HG03575 (cell line): ENCODE measurements at regions not wholly inside any gene's neighbourhood (a gene's known extent, or its start where the extent isn't known, plus 50 kb on each side); places are given as distances from the start of the nearest gene placed in this dataset.
"Not testable (repeated sequence)": the region's sequence is repeated elsewhere in the genome, so short reads cannot be mapped to it uniquely, and the experiment has no call there.

ENCODE experiments used
- ATAC-seq: cut with Tn5 transposase; IDR thresholded peaks from one replicate; pipeline ENCODE4 v1.9.1; 2021; ENCODE audit not compliant: unreplicated experiment, insufficient number of reproducible peaks, low FRiP score; ENCODE audit errors: extremely low read depth

DNA sequence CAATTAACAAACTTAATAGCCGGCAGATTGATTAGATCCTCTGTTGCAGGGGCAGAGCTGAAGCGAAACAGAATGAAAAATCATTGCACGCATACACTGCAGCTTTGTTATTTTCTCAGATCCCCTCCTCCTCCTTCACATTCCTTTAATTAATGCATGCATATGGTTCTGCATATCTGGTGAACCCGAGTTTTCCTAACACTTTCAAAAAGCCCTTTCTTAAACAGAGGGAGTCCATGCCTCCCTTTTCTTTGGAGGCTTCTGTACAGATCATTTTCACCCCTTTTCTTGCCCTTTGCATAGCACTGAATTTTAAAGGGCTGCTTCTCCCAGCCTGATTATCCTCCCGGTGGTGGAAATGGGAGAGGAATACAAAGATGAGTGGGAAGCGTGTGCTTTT is 136.6 kb upstream of the TBCA start:
- no peak for ATAC-seq

DNA sequence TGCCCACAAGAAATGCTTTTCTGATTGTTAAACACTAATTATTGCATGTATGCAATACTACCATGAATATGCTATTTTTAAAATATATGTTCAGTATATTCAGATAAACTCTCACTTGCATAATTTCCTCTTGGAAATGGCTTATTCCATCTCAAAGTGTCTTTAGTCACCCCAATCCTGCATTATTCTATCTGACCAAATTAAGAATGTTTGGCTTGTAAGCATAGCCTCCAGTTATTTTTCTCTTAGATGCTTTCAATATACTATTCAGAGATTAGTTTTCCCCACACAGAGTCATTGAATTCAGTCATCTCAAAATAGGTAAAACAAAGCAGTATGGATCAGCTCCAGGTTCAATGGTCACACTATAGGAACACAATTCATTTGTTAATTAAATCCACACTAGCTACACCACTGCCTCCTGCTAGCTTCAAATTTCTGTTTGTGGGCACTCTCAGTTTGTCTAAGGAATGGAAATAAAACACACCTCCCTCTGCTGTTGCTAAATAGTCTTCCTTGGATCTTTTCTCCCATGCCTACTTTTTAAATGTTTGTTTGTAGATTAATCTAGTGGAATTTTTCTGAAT is 134.6 kb upstream of the TBCA start:
- ATAC-seq: no peak

DNA sequence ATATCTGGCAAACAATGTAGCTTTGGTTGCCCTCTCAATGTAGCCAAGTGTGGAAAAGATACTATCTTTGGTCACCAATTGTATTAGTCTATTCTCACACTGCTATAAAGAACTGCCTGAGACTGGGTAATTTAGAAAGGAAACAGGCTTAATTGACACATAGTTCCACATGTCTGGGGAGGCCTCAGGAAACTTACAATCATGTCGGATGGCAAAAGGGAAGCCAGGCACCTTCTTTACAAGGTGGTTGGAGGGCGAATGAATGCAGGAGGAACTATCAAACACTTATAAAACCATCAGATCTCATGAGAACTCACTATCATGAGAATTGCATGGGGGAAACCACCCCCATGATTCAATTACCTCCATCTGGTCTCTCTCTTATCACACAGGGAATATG is 133.1 kb upstream of the TBCA start:
- ATAC-seq: no peak

DNA sequence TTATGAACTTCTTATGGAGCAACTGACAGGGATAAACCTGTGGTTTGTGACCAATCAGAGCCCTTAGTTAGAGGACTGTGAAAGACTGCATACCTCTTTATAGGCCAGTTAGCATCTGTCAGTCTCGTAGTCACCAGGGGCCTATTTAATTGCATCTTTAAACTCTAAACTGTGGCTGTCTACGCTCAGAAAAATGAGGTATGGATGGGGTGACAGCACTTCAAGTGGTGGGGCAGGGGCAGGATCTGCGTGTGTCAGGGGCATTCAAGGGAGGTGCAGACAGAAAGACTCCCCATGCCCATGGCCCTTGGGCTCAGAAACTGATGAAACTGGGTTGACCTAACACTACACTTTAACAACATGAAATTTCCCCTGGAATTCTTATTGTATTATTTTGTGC is 132.6 kb upstream of the TBCA start:
- ATAC-seq: no peak

DNA sequence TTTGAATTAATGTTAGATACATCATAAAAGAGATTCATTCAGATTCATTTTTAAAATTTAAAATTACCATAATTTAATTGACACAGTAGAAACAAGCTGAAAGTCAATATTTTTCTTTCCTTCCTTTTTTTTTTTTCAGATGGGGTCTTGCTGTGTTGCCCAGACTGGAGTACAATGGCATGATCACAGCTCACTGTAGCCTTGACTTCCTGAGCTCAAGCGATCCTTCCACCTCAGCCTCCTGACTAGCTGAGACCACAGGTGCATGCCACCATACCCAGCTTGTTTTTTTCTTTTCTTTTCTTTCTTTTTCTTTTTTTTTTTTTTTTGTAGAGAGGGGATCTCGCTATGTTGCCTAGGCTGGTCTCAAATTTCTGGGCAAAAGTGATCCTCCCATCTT is 131.6 kb upstream of the TBCA start:
- ATAC-seq: no peak

DNA sequence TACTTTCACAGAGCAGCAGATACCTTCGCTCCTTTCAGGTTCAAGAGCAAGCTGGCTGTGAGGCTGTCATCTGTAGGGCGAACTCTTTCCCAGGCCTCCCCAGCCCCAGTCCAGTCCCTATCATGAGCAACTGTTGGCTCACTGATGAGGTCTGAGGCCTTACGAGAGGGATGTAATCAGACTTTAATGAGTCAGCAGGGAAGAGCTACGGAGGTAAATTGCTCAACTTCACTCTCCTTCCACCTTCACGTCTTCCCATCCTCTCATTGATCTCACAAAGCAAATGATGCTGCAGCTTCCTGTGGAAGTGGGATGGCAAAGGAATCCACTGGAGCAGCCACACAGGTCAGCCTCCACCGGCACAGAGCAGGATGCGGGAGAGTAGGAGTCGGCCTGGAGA is 130.7 kb upstream of the TBCA start:
- ATAC-seq: no peak

DNA sequence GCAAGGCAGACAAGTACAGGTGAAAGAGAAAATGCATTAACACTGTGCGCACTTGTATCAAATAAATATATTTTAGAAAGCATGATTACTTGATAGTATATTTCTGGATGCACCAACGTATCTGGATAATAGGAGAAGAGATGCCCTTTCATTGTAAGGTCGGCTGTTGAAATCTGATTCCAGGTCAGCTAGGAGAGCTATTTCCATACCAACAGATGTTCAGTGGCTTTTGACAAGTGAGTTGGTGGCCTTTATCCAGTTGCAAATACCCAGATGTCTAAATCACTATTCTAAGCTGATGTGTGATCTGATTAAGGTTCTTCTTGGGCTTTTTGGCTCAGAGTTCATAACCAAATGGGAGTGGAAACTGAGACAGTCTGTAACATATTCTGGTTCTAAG is 128.2 kb upstream of the TBCA start:
- no peak for ATAC-seq

DNA sequence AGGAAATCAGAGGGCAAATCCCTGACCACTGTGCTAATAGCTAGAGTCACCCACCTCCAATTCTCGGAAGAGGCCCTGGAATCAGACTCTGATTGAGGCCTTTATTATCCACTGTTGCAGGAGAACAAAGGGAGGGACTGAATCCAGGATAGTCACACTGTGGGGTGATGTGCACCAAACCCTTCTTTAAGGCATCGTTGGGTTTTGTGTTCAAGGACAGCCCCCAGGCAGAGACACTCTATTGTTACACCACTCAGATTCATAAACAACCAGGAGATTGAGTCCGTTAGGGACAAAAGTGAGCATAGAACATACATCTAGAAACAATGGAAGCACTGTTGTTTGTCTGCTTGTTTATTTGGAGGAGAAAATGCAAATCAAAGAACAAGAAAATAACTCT is 124.6 kb upstream of the TBCA start:
- no peak for ATAC-seq

DNA sequence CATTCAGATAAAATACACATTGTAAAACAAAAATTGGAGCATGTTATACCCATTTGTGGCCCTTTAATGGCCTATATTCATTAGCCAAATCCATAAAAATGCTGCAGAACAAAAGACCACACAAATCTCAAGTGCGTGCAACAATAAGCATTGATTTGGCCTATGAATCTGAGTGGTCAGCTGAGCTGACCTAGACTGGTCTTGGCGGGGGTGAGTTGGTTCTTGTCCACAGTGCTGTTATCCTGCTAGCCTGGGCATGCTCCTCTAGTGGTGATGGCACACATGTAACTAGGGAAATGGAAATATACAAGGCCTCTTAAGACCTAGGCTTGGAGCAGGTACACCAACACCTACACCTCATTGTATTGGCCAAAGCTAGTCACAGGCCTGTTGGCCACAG is 122.2 kb upstream of the TBCA start:
- no peak for ATAC-seq

DNA sequence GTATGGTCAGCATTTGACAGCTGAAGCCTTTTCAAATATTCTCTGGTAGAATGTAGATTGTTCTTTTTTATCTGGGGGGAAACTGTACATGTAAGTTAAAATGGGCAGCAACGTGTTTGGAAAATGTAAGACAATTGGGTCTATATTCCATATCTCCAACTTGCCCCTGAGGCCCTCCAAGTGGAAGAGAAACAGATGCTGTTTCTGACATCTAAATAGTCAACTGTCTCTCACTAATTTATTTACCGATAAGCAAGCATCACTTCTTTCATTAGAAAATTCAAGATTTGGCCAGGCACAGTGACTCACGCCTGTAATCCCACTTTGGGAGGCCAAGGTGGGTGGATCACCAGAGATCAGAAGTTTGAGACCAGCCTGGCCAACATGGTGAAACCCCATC is 120.2 kb upstream of the TBCA start:
- ATAC-seq: no peak

DNA sequence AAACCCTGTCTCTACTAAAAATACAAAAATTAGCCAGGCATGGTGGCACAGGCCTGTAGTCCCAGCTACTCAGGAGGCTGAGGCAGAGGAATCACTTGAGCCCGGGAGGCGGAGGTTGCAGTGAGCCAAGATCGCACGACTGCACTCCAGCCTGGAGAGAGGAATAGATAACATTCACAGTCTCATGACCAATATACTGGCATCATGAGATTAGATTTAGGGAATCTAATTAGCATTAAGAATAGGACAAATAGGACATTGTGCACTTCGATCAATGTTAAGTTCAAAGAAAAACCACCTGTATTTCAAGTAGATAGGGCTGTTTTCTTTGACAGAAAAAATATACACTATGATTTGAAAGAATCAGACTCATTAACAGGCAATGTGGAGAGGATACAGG is 118.0 kb upstream of the TBCA start:
- ATAC-seq: not testable (repeated sequence)

DNA sequence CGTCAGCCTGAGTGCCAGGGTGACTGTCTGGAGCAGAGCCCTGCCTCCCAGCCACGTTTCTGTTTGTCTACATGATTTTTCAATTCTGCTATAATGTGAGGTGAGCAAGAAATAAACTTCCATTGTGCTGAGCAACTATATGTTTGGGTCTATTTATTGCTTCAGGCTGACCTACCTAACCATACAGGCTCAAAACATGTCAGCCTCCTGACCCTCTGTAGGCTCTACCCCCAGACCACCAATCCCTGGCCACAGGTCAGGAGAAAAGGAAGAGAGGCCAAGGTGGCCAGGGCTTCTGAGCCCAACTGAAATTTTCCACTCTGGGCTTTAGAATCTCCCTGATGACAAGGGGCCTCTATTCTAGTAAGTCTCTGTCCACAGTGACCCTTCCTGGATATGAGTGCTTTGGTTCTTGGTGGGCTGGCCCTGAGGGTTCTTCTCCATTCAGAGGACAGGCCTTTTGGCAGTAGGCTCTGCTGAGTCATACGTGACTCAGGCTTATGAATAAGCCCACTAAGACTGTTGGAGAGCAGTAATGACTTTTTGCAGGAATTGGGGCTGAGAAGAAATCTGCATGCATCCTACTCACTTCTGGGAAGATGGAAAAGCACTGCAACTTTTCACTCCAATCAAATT is 117.2 kb upstream of the TBCA start:
- no peak for ATAC-seq

DNA sequence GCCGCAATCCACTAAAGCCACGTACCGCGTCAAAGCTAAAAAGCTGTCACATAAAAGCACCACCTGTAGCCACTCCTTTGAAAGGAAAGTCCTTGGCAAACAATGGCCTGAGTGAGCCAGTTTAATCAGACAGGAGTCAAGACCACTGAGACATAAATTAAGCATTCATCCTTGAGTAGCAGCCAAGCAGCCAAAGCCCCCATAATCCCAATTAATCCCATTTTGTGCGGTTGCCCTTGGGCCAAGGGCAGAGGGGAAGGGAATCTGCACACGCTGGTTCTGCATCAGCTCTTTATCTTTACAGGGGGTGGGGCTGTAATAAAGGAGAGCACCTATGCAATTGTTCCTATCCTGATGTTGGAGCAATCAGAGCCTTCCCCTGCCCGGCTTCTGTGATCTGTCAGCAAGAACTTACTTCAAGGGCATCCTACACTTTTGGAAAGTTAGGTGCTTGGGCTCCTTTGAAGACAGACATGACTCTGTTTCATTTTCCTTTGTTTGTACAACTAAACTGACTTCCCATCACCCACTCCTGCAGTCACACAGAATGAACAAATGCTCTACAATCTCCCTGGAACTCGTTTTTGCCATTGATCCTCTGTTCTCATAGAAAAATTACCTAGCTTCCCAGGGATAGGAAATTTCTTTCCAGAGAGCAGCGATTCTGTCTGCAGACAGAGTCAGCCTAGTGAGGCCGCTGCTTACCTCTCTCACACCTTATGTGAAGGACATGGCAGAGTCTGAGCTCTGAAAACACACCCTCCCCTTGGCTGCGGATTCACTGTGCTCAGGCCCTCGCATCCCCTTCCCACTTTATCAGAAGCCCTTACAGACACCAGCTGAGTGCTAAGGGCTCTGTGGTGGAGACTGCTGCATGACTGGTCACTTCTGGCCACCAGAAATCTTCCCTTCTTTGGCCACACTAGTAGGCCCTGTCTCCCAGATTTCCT is 116.2 kb upstream of the TBCA start:
- ATAC-seq: no peak

DNA sequence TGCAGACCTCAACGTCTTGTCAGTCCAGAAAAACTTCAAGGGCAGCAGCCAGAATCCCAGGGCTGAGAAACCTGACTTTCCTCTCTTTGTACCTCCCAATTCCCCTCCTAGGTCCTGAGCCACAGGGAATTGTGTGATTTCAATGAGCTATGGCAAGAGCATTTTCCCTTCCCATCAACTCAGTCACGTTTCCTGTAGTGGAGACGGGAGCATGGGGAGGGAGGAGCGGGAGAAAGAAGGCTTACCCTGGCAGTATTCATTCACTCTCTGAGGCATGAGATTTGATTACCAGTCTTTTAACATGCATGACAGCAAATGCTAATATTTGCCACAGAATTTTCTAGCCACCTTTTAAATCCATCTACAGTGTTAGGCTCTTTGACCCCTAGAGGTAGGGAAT is 109.4 kb upstream of the TBCA start:
- no peak for ATAC-seq

DNA sequence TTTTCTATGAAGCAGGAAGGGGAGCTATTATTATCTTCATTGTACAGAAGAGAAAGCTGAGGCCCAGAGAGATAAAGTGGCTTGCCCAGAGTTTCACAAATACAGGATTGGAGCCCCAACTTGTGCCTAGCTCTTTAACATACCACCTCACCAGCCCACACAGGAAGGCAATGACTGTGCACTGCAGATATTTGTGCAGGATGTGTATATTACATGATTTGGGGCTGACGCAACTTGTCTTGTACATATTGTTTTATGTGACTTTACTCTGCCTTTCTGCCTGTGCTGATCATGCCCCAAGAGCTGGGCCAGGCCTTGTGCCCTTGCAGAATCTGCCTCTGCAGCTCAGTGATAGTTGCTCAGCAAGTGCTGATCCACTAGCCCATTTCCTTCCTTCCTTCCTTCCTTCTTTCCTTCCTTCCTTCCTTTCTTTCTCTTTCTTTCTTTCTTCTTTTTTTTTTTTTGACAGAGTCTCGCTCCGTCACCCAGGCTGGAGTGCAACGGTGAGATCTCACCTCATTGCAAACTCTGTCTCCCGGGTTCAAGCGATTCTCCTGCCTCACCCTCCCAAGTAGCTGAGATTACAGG is 106.6 kb upstream of the TBCA start:
- ATAC-seq: no peak

DNA sequence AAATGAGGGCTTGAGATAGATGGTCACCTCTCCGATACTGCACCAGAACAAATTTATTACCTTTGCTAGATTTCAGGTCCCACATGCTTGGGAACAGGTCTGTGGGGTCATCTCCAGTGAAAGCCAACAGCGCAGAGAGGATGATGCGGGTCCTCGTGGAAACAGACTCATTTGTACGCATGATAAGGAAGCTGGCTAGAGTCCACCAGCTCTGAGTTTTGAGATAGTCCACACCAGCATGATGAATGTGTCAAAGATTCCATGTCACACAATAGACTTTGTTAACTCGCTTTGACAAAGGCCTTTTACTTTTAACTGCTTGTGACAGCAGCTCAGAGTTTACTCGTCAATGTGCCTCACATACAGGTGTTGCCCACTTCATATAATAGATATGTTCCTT is 105.4 kb upstream of the TBCA start:
- ATAC-seq: no peak

DNA sequence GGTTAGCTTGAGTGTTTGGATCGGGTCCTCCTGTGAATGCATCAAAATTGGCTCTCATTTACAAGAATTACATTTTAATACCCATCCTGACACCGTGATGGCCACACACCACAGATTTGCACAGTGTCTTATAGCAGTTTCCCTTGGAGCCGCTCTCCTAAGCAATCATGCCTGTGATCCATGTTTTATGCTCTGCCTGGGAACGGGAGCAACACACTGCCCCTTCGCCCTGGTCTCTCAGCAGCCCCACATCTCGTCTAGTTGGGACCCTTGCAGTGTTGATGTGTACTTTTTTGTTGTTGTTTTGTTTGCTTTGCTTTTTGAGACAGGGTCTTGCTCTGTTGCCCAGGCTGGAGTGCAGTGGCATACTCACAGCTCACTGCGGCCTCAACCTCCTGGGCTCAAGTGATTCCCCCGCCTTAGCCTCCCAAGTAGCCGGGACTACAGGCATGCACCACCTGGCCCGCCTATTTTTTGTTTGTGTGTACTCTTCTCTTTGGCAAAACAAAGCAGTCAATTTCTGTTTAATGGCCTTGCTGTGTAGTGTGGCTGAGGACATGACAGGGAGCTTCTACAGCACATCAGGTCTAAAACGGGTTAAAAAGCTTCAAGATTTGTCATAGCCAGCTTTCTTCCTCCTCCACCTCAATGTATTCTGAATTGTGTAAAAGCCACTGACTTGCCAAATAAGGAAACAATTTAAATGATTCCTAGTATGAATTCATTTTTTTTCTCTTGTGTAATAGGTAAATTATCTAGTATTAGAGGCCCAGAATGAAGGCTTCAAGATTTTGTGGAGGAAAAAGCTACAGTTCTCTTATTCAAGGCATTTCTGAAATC is 101.6 kb upstream of the TBCA start:
- no peak for ATAC-seq

DNA sequence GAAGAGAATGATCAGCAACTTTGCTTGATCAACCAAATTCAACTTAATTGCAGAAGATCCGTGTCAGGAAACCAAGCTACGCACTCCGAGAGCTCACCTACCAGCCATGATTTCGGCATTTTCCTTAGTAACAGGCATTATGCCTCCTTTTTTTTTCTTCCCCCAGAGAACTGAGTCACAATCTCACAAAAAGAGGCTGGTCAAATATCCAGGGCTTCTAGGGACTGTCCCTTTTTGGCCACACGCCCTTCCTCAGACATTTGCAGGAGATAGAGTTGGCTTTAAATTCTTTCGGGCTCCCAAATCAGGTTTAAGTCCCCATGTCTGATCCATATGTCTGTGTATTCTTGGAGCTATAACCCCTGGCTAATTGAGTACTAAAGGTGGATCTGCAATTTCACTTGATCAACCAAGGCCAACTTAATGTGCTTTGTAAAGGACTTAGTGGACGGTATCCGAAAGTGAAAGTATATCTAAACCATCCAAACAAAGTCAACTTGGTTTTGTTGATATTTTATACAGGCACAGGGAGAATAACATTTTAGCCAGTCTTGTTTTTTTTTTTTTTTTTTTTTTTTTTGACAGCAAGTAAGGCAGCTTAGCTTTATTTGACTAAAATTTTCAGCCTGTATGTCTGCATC is 100.8 kb upstream of the TBCA start:
- ATAC-seq: no peak

DNA sequence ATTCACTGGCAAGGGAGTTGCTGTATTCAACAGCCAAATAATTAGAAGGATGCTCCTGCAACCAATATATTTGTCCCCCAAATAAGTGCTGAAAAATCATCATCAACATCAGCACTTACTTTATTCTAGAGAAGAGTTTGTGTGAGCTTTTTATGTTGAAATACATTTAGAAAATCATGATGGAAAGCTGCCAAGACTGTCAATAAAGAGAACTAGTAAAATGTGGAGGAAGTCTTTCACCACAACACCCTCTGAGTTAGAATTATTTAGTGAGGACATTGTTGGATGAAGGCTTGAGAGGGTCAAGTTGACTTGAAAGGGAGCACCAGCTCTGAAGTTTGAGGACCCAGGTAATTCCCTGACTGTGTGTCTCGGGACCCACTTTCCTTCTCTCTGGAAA is 100.2 kb upstream of the TBCA start:
- no peak for ATAC-seq
